ENCODE measurements at regions not wholly inside any gene's neighbourhood (a gene's known extent, or its start where the extent isn't known, plus 50 kb on each side); places are given as distances from the start of the nearest gene placed in this dataset.
"Not testable (repeated sequence)": the region's sequence is repeated elsewhere in the genome, so short reads cannot be mapped to it uniquely, and the experiment has no call there.

DNA sequence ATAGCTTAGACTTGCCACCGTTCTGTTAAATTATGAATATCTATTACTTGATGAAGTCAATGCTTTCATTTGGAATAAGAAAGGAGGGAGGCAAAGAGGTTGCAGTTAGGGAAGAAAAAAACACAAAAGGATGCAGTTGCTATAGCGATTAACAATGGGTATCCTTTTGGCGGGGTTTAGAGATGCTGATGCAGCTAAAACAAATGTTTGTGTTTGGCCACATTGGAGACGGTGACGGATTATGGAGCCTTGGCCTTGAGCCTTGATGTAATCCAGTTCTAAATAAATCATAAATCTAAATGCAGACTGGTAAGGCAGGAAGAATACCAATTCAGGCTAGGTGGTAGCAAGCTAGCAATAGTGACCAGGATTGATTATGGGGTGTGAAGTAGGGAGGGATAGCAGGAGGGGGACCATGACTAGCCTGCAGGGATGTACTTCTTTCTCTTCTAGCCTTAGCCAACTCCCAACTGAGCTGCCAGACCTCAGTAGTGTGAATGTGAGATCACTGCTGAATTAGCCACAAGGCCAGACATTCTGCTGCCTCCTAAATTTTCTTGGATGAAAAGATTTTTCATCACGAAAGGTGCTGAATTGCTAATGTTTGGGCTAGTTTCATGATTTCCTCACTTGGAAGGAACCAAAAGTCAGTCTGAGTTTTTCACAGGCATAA lies 160.3 kb downstream of the TLR4 start:
- DNase-seq = no peak

GRCh38 chr9:117868594-117868993 lies 164.4 kb downstream of the TLR4 start:
- DNase-seq = no peak

GRCh38 chr9:117869287-117869686 lies 165.1 kb downstream of the TLR4 start:
- no peak for DNase-seq

DNA sequence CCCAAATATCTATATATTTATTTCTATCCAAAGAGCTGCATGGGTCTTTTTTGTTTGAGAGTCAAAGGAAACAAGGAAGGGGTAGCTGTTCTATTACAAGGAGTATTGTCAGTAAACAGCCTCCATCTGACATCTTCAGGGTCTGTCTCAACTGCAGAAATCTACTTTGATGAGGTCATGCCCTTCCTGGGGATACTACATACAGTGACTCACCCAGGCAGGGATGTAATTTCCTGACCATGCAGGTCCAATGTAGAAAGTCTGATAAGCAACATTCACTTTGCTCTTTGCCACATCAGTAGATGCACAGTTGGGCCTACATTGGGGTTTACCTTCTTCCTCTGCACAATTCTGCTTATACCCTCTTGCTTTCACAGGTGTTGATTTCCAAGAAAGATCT lies 165.5 kb downstream of the TLR4 start:
- no peak for DNase-seq

- DNase-seq = no peak
These were observed 169.5 kb downstream of the TLR4 start for GRCh38 chr9:117873664-117874063.

- DNase-seq = no peak
These were observed 171.7 kb downstream of the TLR4 start for GRCh38 chr9:117875886-117876285.

DNA sequence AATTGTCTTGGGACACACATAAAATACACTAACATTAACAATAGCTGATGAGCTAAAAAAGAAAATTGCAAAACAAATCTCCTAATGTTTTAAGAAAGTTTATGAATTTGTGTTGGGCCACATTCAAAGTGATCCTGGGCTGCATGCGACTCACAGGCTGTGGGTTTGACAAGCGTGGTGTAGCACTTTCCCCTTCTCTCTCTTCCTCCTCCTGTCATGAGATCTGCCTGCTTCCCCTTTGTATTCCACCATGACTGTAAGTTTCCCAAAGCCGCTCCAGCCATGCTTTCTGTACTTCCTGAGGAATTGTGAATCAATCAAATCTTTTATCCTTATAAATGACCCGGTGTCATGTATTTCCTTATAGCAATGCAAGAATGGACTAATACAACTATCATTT lies 178.0 kb downstream of the TLR4 start:
- DNase-seq = no peak

DNA sequence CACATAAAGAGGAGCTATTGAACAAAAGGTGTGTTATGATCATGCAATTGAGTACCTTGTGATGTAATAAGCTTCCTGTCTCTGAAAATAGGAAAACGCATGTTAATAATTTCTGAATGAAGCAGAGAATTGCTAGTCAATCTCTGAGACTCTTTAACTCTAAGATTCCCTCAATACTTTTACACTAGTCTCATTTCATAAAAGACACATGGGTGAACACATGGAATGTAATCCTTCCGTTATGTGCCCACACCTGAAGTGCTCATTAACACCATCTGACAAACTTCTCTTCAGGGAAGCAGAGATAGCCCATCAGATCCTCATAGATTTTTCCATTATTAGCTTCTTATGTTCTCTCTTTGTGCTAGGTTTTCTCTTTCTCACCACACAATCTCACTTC lies 182.4 kb downstream of the TLR4 start:
- no peak for DNase-seq

DNA sequence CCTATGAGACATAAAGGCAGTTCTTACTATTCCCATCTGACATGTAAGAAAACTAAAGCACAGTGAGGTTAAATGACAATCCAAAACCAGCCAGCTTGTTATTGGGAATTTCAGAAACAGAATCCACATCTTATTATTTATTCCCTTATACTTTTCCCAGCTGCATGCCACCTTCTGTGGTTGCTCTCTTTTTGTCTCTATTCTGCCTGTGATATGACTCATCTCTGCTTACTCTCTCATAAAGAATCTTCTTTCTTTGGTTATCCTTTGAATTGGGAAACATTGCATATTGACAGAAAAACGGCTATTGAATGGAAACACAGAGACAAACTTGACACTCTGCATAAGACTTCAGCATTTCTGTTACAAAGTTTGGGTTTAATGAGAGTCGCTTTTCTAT lies 183.2 kb downstream of the TLR4 start:
- no peak for DNase-seq

- DNase-seq = no peak
These were observed 183.7 kb downstream of the TLR4 start for GRCh38 chr9:117887941-117888340.

DNA sequence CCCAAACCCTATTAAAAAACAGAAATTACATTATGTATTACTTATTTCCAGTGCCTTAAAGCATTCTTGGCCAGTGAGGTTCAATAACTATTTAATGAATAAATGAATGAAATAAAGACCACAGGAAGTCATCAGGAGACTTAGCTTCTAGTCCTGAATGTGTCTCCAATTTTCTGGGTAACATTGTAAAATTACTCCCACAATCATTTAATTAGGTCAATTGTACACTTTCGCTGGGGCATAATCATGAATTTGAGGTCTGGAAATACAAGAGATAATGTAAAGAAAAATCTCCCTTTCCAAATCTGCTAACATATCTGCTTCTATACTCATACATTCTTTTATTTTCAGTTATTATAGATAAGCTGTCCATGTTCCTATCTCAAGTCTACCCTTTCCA lies 199.2 kb downstream of the TLR4 start:
- DNase-seq = no peak

DNA sequence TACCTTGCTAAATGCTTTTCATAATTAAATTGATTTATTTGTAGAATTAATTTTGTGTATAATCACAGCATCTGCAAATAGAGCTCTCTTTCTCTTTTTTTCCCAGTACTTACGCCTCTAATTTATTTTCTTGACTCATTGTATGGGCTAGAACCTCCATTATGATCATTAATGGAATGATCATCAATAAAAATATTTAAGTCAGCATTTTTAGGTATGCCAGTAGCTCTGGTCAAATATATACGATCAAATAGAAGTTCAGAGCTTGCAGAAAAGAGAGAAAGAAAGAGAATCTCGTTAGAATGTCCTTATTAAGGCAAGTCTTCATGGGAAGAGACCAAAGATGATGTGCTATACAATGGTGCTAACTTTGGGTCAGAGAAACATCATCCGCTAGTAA lies 202.6 kb downstream of the TLR4 start:
- DNase-seq = no peak

DNA sequence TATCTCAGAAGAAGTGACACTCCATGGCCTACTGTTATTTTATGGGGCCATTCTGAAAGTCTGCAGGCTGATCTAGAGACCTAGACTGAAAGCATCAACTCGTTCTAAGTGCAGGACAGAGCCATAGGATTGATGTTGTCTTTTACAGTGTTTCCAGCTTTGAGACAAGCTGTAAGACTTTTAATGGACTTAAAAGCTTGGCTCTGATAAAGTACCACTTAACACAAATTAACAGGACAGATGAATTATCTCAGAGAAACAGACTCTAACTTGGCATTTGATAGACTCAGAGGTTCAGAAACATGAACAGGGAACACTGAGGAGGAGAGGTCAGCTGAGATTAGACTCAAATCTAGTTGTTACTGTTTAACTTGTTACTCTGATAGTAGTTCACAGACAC lies 203.2 kb downstream of the TLR4 start:
- no peak for DNase-seq

DNA sequence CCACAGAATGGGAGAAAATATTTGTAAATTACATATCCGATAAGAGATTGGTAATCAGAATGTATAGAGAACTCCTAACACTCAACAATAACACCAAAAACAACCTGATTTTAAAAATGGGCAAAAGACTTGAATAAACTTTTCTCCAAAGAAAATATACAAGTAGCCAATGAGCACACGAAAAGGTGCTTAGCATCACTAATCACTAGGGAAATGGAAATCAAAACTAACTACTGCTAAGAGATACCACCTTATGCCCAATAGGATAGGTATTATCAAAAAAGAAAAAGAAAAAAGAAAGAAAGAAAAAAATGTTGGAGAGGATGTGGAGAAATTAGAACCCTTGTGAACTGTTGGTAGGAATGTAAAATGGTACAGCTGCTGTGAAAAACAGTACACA lies 212.1 kb downstream of the TLR4 start:
- DNase-seq = no peak

DNA sequence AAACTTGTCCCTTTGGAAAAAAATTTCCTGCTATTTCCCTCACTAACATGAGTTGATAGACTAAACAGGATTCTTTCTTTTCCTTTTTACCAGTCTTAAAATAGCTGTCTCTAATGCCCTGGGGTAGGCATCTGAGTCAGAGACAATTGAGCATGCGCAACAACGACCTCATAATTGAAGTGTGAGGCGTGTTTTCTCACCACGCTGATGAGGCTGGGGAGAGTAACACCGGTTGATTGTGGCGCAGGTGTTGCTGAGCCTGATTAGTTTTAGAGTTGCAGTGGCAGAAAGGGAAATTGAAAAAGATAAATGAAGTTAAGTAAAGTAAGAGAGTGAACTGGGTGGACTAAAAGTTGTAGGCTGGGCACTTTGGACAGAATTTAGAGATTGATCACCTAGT lies 213.7 kb downstream of the TLR4 start:
- no peak for DNase-seq

DNA sequence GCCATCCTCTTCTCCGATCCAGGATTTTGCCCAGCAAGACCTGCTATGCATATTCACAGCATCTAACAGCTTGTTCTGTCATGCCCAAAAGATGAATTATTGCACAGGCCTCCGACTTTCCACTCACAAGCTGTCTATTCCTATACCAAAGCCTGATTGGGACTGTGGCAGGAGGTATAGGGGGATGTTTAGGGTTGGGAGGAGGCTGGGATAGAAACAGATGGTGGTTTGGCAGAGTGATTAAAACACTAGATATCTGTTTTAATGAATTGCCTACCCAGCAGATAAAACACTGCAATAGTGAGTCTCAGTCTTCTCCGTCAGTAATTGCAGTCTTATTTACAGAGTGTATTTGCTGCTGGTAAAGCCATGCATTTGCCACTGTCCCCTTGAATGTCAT lies 215.3 kb downstream of the TLR4 start:
- DNase-seq = no peak

GRCh38 chr9:117926031-117926658 lies 221.9 kb downstream of the TLR4 start:
- no peak for DNase-seq

DNA sequence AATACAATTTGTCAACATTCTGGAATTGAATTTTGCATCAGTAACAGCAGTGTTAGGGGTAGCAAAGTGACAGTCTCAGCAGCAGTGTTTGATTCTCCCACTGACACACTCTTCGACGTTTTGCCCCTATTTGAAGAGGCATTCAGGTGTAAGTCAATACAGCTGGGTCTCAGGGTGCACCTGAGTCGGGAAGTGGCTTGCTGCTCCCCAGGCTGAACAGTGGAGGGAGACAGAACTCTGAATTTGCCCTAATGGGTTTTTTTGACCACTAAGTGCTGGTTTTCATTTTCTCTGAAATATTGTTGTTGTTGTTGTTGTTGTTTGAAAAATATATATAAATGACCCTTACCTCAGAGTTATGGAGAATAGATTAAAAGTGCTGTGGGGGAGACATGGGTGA lies 223.2 kb downstream of the TLR4 start:
- no peak for DNase-seq

DNA sequence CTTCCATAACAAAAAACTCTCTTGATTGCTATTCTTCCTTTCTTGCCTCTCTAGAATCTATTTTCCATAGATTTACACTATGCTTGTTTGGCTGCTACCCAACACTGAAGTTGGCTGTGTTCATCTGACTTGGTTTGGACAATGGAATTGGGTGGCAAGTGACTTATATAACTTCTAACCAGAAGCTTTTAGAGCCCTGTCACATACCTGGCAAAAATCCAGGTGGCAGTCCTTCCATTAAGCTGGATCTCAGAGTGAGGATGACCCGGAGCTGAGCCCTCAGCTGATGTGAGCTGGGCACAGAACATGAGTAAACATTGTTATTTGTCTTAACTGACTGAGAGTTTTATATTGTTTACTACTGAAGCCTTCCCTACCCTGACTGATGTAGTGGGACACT lies 225.7 kb downstream of the TLR4 start:
- no peak for DNase-seq

DNA sequence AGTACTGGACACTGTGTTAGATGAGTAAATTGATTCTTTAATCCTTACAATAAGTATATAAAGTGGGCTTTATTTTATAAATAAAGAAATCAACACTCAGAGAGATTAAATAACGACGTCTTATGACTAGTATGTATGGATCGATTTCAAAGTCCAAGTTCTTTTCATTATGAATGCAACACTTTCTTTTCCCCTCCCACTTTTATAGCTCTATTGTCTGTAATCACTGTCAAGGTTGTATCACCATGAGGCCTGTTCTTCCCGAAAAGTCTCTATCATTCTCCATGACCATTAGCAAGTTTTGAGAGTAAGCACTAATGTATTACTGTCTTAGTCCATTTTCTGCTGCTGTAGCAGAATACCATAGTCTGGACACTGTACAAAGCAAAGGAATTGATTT lies 228.4 kb downstream of the TLR4 start:
- no peak for DNase-seq

- no peak for DNase-seq
These were observed 232.3 kb downstream of the TLR4 start for GRCh38 chr9:117936185-117937130.

GRCh38 chr9:117938086-117938485 lies 233.9 kb downstream of the TLR4 start:
- no peak for DNase-seq

DNA sequence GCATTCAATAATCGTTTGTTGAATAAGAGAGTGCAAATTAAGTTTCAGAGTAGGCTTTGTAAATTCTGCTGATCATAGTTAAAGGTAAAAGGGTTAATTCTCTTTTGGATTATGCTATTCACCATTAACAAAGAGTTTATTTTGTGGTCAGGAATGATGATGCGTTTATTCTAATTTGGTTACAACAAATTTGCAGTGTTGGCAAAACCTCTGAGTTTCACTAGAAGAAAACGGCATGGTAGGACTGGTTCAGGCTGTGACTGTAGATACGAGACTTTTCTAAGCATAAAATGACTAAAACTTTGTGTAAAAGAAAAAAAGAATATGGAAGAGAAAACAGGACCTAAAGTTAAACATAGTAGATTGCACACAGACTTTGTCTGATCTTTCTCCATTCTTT lies 234.7 kb downstream of the TLR4 start:
- no peak for DNase-seq

DNA sequence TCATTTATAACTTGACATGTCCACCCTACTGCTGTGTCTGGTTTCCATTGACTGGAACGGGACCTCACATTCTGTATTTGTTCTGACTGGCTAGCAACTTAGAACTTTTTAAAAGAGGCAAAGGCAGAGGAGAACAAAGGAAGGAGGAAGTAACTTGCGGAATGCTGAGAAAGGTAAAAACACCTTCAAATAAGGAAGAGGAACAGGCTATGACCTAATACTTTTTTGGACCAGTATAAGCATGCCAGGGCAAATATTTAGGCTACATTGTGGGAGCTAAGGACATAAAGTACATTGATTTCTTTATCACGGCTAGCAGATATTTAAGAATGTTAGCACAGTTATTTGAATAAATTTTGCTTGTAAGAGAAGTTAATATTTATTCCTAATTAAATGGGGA lies 240.5 kb downstream of the TLR4 start:
- DNase-seq = not testable (repeated sequence)

Measured in stimulated activated CD4-positive, alpha-beta T cell treated with anti-CD3 and anti-CD28 coated beads, Interleukin-15, amount 100 ng/mL, for 24 hours (primary cell).